Vagina (tissue), 2 donors: ENCODE measurements at regions not wholly inside any gene's neighbourhood (a gene's known extent, or its start where the extent isn't known, plus 50 kb on each side); places are given as distances from the start of the nearest gene placed in this dataset.

ENCODE experiments used
- DNase-seq, 2 donors: peaks; one replicate each; pipeline ENCODE4 v3.0.0-alpha.2; 2017; ENCODE audit errors: extremely low spot score in 2 of 2
- H3K27ac ChIP-seq: fragments of 200-600 bp; sonication (generic); one replicate; pipeline ENCODE4 v1.5.1; 2019
- H3K27me3 ChIP-seq: fragments of 200-600 bp; sonication (generic); one replicate; pipeline ENCODE4 v1.5.1; 2019
- H3K36me3 ChIP-seq, 2 donors: fragments of 200-600 bp; sonication (generic); one replicate each; pipeline ENCODE4 v1.5.1; 2017 to 2019
- H3K4me1 ChIP-seq: fragments of 200-600 bp; sonication (generic); one replicate; pipeline ENCODE4 v1.5.1; 2019
- H3K4me3 ChIP-seq, 2 donors: fragments of 200-600 bp; sonication (generic); 1 replicate in 1 of 2; 2 replicates in 1 of 2; pipeline ENCODE4 v1.5.1; 2016 to 2019
- H3K9me3 ChIP-seq: fragments of 200-600 bp; sonication (generic); one replicate; pipeline ENCODE4 v1.5.1; 2019
- POLR2A ChIP-seq, 2 donors: fragments of 450-650 bp; IDR thresholded peaks; one replicate each; pipeline ENCODE4 v1.6.1; 2017; ENCODE audit warnings: antibody characterized with exemption in 2 of 2, mild to moderate bottlenecking in 2 of 2, moderate library complexity in 2 of 2
- POLR2AphosphoS5 ChIP-seq, 2 donors: sonication (generic); formaldehyde crosslinking; IDR thresholded peaks; one replicate each; pipeline ENCODE4 v1.9.0; 2017; ENCODE audit warnings: antibody characterized with exemption in 2 of 2, mild to moderate bottlenecking in 2 of 2, low read depth in 1 of 2; ENCODE audit not compliant: insufficient read depth in 1 of 2
- intact Hi-C: fragments of 100-400 bp; cut with DNase I; formaldehyde crosslinking; loops from one replicate; pipeline ENCODE4 v1.15.1; 2023
- TF ChIP-seq, protein P1 (sequence below), 3 experiments: fragments of 450-650 bp in 2 of 3; fragments of 200-600 bp in 1 of 3; sonication (generic) in 1 of 3; IDR thresholded peaks; one replicate each; pipeline ENCODE4 v1.5.1; 2017 to 2019; ENCODE audit warnings: antibody characterized with exemption in 3 of 3, mild to moderate bottlenecking in 2 of 3, moderate library complexity in 2 of 3

DNA sequence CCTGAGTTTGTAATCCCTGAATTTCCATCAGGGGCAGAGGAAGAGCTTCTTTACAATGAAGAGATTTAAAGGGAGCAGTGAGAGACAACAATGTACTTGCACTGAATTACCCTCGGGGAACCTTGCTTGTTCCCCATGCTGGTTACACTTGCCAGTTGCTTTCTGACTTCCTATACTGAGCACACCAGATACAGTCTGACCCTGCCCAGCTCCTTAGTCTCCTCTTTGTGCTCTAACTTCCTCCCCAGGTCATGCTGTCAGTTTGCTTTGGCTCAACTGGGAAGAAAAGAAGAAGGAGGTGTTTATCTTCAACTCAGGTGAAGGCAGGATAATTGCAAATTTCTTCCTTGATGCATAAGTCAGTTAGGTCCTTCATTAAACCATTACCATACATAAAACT is 658.4 kb downstream of the NYAP2 start:
- intact Hi-C loops, result no loop called here
- H3K27me3 ChIP-seq, result no peaks in the 10 kb centered on the region
- H3K36me3 ChIP-seq, result no peaks in the 10 kb centered on the region
- TF ChIP-seq, protein P1, sequence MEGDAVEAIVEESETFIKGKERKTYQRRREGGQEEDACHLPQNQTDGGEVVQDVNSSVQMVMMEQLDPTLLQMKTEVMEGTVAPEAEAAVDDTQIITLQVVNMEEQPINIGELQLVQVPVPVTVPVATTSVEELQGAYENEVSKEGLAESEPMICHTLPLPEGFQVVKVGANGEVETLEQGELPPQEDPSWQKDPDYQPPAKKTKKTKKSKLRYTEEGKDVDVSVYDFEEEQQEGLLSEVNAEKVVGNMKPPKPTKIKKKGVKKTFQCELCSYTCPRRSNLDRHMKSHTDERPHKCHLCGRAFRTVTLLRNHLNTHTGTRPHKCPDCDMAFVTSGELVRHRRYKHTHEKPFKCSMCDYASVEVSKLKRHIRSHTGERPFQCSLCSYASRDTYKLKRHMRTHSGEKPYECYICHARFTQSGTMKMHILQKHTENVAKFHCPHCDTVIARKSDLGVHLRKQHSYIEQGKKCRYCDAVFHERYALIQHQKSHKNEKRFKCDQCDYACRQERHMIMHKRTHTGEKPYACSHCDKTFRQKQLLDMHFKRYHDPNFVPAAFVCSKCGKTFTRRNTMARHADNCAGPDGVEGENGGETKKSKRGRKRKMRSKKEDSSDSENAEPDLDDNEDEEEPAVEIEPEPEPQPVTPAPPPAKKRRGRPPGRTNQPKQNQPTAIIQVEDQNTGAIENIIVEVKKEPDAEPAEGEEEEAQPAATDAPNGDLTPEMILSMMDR (IDR thresholded peaks at IDR 0.05), result no peak
- TF ChIP-seq POLR2AphosphoS5 (IDR thresholded peaks at IDR 0.05; ENCODE audit: insufficient read depth in 1 of 2, low read depth in 1 of 2) (no peak), POLR2A (IDR thresholded peaks at IDR 0.05) (no peak)
- no peak overlapping the region for H3K4me3 ChIP-seq
- no peak overlapping the region for H3K27ac ChIP-seq
- H3K9me3 ChIP-seq, result no peaks in the 10 kb centered on the region
- H3K4me1 ChIP-seq, result no peaks in the 10 kb centered on the region
- no peak for DNase-seq

DNA sequence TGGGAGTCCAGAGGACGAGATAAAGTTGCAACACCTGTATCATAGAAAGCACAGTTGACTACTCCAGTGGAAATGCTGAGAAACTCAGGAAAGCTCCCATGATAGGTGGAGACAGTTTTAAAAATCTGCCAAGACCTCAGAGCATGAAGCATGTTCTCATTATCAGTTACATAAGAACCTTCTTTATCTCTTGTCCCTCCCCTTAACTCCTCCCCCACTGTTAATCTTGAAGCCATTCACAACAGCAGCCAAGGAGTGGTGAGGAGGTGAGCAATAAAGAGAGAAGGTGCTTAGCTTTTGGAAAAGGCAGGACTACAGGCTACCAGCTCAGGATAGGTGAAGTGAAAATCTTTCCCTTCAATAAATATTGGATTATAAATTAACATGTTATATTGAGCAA is 657.9 kb downstream of the NYAP2 start:
- no peak overlapping the region for H3K27ac ChIP-seq

DNA sequence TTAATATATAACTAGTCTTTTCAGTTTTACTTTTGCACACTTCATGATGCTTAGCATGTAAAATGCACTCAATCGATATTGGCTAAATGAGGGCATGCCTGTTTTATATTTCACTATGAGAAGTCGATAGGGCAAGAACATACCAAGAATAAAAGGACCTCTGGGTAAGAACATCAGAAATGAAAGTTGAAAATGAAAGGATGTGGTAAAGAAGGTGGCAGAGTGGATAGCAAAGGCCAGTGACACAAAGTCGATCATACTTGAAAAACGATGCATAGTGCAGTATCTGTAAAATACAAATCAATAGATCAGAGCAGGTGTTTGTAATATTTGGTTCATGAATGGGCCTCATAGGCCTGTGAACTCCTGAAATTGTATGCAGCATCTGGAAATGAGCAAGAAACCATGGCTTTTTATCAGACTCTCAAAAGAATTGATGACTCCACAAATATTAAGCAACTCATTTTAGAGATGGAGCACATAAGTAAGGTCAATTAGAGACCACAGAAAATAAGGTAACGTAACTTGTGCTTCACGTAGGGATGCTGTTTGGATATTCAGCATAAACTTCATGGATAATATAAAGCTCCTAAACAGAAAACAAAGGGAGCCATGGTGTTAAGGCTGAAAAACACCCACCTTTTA is 653.4 kb downstream of the NYAP2 start:
- no peaks in the 10 kb centered on the region for H3K27me3 ChIP-seq
- intact Hi-C loops, result no loop called here

More for the DNA sequence above, 657.9 kb downstream of the NYAP2 start:
- Histone ChIP-seq H3K4me1 (no peaks in the 10 kb centered on the region), H3K4me3 (no peak overlapping the region), H3K9me3 (no peaks in the 10 kb centered on the region), H3K36me3 (no peaks in the 10 kb centered on the region), H3K27me3 (no peaks in the 10 kb centered on the region)
- intact Hi-C loops, result no loop called here
- TF ChIP-seq, protein P1 (IDR thresholded peaks at IDR 0.05), result no peak
- TF ChIP-seq POLR2AphosphoS5 (IDR thresholded peaks at IDR 0.05; ENCODE audit: insufficient read depth in 1 of 2, low read depth in 1 of 2), result no peak
- TF ChIP-seq POLR2A (IDR thresholded peaks at IDR 0.05), result no peak
- no peak for DNase-seq

DNA sequence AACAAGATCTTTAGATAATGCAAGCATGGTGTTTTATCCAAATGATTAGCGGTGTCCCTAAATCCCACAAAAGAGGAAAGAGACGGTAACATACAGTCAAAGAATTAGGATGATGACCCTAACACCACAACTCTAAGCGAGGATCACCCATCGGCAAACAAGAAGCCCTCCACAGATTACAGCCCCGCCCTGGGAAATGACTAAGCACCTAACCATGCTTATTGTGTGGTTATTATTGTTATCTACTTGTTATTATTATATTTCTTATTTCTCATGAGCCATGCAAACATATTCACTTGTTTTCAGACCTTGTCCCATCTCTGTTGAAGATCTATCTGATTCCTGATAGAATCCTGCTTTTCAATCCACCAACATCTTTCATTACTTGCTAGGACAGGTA is 651.3 kb downstream of the NYAP2 start:
- Histone ChIP-seq H3K4me3 (no peak overlapping the region), H3K9me3 (no peaks in the 10 kb centered on the region), H3K4me1 (no peaks in the 10 kb centered on the region), H3K27me3 (no peaks in the 10 kb centered on the region), H3K27ac (no peak overlapping the region), H3K36me3 (no peaks in the 10 kb centered on the region)
- no peak for DNase-seq
- TF ChIP-seq, protein P1 (IDR thresholded peaks at IDR 0.05), result no peak
- TF ChIP-seq POLR2A (IDR thresholded peaks at IDR 0.05) (no peak), POLR2AphosphoS5 (IDR thresholded peaks at IDR 0.05; ENCODE audit: insufficient read depth in 1 of 2, low read depth in 1 of 2) (no peak)
- intact Hi-C loops, result no loop called here

More for the DNA sequence above, 653.4 kb downstream of the NYAP2 start:
- no peak overlapping the region for H3K27ac ChIP-seq
- no peaks in the 10 kb centered on the region for H3K9me3 ChIP-seq
- TF ChIP-seq, protein P1 (IDR thresholded peaks at IDR 0.05), result no peak
- TF ChIP-seq POLR2A (IDR thresholded peaks at IDR 0.05) (no peak), POLR2AphosphoS5 (IDR thresholded peaks at IDR 0.05; ENCODE audit: insufficient read depth in 1 of 2, low read depth in 1 of 2) (no peak)
- no peak overlapping the region for H3K4me3 ChIP-seq
- H3K36me3 ChIP-seq, result no peaks in the 10 kb centered on the region
- DNase-seq, result no peak
- H3K4me1 ChIP-seq, result no peaks in the 10 kb centered on the region

DNA sequence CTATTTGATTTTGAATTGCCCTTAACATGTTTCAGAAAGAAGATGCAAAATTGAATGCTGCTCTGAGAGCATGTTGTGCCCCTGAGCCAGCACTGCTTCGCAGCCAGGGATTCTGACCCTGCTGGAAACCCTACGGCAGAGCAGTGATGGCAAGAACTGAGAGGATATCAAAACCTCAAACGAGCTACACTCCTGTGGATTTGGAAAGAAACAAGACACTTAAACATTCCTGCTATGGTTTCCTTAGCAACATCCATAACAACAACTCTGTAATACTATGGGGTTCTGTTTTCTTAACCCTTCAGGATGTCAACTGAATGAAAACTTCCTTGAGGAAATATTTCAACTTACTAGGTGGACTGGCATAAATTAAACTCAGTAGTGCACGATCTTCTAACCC is 649.1 kb downstream of the NYAP2 start:
- no peak overlapping the region for H3K27ac ChIP-seq
- intact Hi-C loops, result no loop called here
- TF ChIP-seq, protein P1 (IDR thresholded peaks at IDR 0.05), result no peak
- no peak for TF ChIP-seq POLR2A (IDR thresholded peaks at IDR 0.05)
- TF ChIP-seq POLR2AphosphoS5 (IDR thresholded peaks at IDR 0.05; ENCODE audit: insufficient read depth in 1 of 2, low read depth in 1 of 2), result no peak
- no peaks in the 10 kb centered on the region for H3K36me3 ChIP-seq
- H3K9me3 ChIP-seq, result no peaks in the 10 kb centered on the region
- H3K4me1 ChIP-seq, result no peaks in the 10 kb centered on the region
- H3K4me3 ChIP-seq, result no peak overlapping the region
- no peak for DNase-seq
- H3K27me3 ChIP-seq, result no peaks in the 10 kb centered on the region
